Kidney tubule cell (primary cell): ENCODE measurements at regions not wholly inside any gene's neighbourhood (a gene's known extent, or its start where the extent isn't known, plus 50 kb on each side); places are given as distances from the start of the nearest gene placed in this dataset.

Experiments
- DNase-seq: peaks from one replicate; pipeline ENCODE4 v3.0.0-alpha.2; 2018; ENCODE audit warnings: low spot score

DNA sequence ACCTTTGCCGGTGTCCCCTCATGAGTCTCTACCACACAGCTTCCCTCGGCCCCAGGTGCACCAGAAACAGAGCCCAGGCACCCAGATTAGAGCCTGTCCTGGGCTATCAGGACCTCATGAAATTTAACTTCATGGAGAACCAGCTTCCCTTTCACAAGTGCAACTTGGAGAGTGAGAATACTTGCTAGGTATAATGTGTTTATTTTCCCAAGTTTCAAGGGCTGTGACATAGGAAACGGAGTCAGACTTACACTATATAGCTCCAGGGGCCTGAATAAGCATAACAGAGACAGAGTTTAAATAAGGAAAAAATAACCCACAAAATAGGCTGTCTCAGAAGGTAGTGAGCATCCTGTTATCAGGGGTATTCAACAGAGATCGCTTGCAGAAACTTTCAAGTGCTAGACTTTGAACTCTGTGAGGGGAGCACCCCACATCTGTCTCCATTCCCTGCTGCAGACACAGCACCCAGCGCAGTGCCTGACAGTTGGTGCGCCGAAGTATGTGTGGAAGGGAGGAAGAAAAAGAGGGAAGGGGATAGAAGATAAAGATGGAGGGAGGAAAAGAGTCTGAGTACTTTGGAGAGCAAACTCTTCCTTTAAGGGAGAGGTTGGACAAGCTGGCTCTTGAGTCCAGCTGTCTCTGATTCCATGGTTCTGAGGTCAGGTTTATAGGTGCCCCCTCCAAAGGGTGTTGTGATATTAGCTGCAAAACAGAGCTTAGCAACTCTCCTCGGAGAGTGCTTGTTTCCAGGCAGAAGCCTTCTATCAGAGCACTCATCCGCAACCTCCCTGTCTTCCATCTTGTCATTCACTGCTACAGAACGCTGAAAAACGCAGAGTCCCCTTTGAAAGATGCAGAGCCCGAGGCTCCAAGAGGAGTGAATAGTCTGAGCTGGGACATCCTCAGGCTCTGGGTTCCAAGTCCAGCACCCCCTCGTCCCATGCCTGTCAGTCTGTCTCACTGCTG, 84.8 kb downstream of the CPN2 start:
- DNase-seq: no peak

DNA sequence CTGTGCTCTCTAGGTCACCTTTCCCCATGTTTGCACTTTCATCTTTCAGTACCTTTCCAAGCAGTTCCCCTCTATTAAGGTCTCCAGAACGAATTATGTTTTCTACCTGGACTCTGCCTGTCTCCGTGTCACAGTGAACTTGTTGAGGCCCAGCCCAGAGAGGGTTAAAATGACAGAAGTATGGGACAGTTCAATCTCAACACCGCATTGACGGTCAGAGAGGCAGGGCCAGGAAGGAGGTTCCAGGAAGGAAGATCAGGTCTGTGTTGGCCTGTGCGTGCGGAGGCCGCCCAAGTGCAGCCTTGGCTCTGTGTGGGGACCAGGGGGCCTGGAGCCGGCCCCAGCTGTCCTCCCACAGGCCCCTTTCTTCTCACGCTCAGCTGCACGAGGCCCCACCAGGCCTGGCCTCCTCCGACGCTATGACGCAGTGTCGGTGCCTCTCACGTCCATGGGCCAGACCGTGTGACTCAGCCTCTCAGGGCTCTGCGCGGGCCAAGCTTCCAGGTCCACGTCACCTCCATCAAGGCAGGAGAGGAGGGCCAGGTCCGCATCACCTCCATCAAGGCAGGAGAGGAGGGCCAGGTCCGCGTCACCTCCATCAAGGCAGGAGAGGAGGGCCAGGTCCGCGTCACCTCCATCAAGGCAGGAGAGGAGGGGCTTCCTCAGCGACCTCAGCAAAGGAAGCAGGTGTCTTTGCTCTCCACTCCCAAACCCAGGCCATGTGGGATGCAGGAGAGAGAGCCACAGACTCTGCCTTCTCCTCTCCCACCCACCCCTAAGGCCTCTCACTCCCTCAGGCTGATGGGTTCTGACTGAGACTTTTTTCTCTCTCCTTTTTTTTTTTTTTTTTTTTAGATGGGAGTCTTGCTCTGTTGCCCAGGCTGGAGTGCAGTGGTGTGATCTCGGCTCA, 83.1 kb downstream of the CPN2 start:
- no peak for DNase-seq

DNA sequence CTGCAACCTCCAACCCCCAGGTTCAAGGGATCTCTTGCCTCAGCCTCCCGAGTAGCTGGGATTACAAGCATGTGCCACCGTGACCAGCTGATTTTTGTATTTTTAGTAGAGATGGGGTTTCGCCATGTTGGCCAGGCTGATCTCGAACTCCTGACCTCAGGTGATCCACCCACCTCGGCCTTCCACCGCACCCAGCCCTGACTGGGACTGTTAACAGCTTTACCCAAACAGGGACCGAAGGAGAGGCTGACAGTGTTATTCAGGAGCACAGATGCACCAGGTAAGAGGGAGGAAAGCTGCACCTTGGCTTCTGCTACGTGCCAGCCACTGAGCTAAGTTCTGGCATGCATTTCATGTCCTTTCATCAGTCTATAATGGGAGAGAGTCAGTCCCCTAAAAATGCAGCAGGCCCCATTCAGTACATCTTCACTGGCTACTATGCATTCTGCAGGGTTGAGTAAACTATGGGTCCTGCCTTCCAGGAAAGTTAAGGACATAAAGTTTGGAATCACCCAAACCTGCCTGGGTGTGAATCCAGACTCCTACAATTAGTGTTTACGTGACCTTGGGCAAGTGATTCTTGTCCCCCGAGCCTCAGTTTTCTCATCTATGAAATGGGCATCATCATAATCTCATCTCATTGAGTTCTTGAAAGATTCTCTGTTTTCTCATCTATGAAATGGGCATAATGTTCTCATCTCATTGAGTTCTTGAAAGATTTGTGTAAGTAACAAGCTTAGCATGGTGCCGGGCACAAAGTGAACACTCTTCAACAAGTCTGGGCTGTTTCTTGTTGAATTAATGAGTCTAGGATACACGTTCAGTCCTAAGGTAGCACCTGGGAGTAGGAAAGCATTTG, 82.2 kb downstream of the CPN2 start:
- no peak for DNase-seq

DNA sequence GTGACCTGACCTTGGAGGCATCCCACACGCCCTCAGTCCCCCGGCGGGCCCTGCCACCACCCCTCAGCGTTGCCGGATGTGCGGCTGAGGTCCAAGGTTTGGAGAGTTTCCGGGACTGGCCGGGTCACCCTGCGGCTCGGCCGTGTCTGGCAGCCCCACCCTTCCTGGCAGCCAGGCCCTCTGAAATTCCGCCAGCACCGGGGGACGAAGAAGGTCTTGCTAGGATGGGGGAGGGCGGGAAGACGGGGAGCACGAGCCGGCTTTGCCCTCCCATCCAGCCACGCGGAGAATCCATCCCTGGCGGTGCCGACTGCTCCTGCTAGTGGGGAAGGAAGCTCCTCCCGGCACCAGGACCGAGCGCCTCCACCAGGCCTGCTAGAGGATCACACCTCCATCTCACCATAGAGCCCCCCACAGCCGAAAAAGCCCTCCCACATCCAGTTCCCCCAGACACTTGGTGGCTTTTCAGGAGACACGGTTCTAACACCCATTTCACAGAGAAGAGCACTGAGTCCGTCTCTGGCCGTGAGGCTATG, 81.5 kb downstream of the CPN2 start:
- peak; percentile 33 for DNase-seq

DNA sequence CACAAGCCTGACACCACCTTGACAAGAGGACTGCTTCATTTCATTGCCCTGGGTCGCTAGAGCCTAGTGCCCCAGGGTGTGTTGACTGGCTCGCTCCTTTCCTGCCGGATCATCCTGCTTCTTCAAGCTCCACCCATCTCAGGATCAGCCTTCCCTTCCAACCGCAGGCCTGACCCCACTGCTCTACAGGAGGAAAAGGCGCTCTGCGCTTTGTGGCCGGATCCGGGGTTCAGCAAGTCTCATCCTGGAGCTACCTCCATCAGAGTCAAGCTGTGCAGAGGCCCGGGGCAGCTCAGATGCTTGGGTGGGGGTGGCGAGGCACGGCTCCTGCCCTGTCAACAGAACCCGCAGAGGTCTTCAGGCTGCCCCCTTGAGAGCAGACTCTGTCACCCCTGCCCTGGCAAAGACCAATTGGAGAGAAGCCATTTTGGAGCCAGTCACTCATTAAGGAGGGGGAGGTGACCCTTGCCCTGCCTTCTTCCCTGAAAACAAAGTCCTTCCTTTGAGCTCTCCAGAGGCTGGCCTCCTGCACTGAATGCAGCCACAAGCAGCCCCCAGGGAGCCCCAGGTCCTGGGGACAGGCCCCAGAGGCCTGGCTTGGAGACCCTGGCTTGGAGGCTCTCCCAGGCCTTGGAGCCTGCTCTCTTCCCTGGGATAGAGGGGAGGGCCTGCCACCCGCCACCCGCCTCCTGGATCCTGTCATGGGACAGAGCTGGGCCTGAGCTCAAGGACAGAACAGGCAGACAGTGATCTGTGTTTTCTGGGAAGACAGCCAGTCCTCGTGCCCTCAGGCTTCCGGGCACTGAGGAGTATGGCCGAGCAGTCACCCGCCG, 80.3 kb downstream of the CPN2 start:
- peak; percentile 69 for DNase-seq

DNA sequence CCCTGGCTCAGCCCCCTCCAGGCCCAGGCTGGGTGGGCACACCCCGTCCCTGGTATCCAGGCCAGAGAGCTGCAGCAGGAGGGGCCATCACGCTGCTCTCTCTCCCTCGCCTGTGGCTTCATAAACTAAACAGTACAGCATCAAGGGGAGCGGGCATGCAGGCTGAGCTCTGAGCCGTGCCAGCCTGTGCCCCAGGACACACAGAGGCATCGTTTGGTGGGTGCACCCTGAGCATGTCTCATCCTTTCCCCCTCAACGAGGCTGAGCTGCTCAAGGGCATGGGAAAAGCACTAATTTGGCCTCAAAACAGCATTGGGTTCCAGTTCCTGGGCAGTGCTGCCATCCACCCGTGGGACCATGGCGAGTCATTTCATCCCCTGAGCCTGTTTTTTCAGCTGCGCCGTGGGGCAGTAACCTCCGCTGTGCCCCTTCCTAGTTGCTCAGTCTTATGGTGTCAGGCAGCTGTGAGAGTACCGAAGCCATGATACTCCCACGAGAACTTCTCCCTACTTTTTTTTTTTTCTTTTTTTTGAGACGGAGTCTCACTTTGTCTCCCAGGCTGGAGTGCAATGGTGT, 79.6 kb downstream of the CPN2 start:
- DNase-seq: no peak

DNA sequence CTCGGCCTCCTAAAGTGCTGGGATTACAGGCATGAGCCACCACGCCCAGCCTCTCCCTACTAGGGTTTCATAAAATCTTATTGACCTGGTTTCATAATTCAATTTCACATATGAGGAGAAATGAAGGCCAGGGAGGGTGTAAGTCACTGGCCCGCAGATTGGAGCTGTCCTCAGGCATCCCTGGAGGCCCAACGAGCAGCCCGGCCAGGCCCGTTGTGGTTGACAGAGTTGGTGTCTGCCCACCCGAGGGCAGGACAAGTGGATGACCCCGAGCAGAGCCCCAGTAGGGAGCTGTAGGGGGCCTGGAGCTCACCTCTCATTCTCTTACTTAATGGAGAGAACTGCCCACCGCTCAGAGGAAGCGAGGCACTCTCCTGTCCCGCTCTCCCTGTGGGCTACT, 78.9 kb downstream of the CPN2 start:
- no peak for DNase-seq

DNA sequence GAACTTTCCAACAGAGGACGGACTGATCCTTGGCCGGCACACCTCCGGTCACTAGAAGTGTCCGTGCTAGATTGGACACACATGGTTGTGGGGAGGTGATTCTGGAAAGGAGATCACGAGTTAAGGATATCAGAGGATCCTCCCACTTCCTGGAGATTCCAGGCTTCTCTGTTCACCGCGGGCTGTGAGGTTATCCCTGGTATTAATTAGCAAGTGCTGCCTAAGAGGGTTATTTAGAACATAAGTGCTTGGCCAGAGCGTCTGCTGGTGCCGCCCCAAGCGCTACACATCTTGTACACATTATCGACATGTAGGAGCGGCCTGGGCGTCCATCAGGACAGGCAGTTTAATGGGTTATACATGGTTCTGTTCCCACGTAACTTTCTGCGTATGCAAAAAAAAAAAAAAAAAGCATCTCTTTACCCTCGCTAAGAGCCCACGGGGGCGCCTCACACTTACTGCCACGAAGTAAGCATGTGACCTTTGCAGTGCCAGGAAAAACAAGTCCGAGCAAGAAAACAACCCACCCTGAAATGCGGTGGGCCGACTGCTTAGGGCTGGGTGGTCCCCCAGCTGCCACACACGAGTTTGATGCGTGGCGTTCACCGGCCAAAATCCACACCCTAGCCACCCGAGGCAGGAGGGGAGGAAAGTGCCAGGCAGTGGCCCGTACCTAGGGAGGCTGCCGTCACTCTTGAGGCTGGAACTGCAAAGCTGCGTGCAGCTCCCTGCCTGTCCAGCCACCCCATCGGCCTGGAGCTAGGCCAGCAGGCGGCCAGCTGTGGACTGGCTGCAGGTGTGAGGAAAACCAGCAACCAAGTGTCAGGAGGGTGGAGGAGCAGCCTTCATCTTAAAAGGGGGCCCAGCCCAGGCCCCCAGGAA, 78.0 kb downstream of the CPN2 start:
- DNase-seq: peak; percentile 9

DNA sequence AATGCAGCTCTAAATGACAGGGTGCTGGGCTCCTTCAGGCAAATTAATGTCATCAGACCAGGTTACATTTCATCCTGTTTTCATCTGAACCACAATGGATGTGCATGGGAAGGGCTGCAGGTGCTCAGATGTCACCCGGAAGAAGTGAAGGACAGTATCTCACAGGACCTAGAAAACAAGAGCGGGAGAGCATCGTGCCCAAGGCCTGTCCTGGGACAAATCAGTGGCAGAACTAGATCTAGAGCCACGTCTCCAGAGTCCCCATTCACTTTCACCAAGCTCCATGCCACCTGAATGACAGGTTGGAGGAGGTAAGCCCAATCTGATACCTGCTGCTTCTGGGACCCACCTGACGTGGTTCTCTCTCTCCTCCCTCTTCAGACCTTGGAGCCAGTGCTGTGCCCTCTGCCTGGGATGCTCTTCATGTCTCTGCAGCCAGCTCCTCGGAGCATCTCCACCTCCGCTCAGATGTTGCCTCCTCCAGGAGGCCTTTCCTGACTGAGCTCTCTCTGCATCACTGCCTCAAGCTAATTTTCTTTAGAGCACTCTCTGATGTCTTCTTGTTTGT, 77.3 kb downstream of the CPN2 start:
- DNase-seq: no peak

DNA sequence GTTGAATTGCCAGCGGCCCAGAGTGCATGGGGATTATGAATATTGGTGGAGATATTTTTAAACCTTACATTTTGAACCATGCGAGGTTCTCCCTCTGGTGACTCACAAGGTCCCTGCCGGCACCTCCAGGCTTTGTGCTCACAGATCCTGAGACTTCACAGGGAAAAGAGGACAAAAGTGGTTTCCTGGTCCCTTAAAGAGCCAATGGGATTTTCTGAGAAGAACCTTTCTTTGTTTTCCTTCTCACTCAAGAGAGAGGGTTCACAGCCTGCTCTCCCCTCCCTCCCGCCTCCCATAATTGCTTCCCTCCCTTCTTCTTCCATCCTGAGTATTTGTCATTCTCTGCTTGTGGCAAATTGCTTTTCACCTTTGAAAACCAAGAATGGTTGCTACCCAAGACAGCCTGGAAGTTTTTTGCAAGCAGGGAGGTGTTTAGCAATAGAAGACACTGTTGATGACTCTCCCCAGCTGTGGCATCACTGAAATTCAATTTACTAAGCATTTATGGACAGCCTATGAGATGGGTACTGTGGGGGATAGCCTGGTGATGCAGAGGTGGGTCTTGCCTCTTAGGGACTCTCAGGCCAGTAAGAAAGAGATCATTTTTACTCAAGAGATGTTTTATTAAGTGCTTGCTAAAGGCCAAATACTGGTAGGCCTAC, 76.6 kb downstream of the CPN2 start:
- no peak for DNase-seq

DNA sequence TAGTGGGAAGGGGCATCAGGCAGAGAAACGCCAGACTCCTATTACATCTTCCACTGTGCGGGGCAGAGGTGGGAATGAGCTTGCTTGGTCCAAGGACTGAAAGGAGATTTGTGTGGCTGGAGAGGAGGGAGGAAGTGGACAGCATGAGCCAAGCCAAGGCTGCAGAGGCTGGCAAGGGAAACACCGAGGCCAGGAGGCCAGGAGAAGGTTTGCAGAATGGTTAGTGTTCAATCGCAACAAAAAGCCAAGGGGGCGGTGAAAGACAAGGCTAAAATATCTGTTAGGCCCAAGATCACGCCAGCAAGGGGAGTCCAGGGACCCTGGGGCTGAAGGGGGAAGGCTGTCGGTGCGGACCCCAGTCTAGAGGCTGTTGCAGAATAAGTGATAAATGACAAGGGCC, 75.8 kb downstream of the CPN2 start:
- DNase-seq: no peak

DNA sequence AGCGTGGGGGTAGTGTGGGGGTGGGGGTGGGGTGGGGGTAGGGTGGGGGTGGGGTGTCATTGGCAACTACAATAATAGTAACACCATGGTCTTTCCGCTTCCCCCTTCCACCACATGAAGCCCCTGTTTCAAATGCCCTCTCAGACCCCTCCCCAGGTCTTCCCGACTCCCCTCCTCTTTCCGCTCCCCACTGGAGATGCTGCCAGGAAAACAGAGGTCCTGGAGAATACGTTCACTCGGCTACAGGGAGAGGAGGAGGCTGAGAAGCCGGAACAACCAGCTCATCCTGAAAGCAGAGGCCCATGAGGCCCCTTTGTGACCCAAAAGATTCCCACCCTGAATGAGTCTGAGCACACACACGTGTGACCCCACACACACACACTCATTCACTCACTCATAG, 75.4 kb downstream of the CPN2 start:
- no peak for DNase-seq

DNA sequence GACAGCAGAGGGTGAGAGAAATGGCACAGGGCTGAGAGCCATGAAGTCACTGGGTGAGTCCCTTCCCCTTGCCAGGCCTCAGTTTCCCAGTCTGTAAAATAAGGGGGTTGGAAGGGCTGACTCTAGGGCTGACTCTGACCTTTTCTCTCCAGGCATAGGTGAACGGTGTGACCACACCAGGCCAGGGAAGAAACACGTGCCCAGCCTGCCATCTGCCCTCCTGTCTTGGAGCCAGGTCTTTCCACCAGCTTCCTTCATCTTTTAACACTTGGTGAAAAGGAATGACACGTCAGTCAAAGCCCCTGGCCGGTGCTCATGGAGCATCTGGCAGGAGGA, 74.4 kb downstream of the CPN2 start:
- DNase-seq: no peak

DNA sequence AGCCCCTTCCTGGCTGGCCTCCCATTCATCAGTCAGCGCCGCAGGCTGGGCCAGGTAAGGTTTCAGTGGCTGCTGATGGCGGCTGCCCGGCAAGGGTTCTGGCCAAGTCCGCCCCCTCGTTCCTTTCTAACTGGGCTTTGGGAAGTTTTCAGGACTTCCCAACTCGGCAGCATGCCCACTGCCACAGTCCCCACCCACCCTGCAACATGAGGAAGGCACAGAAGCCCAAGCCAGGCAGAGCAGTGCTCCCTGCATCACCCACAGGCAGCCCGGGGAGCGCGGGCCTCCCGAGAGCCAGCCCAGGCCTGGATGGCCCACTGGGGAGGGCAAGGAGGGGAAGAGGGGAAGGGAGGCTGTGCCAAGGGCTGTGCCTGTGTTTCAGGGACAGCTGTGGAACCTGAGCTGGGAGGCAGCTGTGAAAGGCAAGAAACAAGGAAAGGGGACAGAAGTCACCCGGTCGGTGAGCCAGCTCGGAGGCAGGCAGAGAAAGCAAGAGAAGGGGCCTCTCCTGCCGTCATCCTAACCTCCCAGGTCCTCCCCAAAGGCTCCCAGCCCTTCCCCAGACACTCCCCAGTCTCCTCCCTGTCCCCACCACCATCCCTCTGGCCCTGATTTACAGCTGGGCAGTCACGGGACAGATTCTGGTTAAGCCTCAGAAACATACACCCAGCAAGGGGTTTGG, 73.9 kb downstream of the CPN2 start:
- peak; percentile 13 for DNase-seq

DNA sequence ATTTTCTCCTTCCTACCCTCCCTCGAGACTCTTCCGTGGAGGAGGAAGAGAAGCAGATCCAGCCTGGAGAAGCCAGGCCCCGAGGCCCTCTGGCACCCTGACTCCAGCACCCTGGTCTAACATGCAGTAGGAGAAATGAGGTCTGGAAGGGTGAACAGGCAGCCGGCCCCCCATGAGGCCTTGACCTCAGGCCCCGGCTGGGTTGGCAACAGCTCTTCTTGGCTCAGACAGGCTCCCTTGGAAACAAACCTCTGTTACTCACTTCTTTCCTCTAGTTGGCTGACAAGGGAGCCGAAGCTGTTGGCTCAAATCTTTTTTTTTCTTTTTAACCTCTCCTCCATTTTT, 73.4 kb downstream of the CPN2 start:
- DNase-seq: no peak

DNA sequence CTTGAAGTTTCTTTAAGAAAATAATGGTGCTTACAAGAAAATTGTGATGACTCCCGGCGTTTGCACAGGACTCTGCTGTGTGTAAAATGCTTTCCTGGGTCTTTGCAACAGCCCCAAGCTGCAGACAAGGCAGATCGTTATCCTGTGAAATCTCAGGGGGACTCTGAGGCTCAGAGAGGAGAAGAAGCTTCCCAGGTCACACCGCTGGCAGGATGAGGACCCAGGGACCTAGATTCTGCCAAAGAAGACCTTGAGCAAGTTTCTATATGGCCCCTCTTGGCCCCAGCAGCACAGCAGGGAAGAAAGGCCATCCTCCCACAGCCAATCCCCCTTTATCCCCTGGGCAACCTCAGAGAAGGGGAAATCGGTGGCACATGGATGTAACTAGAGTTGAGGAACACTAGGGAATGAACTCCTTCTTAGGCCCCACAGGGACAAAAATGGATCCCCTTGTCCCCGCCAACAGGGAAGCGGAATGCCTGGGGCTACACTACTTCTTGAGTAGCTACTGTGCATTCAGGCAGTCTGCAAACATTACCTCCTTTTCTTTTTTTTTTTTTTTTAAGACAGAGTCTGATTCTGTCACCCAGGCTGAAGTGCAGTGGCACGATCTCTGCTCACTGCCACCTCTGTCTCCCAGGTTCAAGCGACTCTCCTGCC, 72.8 kb downstream of the CPN2 start:
- DNase-seq: no peak

DNA sequence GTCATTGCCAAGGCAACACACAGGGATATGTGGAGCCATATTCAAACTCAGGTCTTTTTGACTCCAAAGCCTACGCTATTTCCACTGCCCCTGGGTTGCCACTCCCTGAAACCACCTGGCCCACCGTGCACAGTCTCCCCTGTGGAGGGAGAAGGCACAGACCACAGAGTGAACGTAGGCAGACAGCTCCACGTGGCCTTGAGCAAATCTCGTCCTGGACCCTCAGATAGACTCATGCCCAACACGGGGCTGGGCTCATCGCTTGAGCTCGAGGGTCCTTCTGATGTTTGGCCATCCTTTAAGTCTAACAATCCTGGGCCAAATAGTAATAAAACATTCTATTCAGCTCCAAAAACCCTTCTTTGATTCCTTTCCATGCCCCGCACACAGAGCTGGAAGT, 72.0 kb downstream of the CPN2 start:
- no peak for DNase-seq
